HG03159 (cell line): ENCODE measurements at regions not wholly inside any gene's neighbourhood (a gene's known extent, or its start where the extent isn't known, plus 50 kb on each side); places are given as distances from the start of the nearest gene placed in this dataset.
"Not testable (repeated sequence)": the region's sequence is repeated elsewhere in the genome, so short reads cannot be mapped to it uniquely, and the experiment has no call there.

Source experiments
- ATAC-seq: cut with Tn5 transposase; IDR thresholded peaks from one replicate; pipeline ENCODE4 v1.9.1; 2021; ENCODE audit warnings: mild to moderate bottlenecking, moderate library complexity; ENCODE audit not compliant: unreplicated experiment

DNA sequence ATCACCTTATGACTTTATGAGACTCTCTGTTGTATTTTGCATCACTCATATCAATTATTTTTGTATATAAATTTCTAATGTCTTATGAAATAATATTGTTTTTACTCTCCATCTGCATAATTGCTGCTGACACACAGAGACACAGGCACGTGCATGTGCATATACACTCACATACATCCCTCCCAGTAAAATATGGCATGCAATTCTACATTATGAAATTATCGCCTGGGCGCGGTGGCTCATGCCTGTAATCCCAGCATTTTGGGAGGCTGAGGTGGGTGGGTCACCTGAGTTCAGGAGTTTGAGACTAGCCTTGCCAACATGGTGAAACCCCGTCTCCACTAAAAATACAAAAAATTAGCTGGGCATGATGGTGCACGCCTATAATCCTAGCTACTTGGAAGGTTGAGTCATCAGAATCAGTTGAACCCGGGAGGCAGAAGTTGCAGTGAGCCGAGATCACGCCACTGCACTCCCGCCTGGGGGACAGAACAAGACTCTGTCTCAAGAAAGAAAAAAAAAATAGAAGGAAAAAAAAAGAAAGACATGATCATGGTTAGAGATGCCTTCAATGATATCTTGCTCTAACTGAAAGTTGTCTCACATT is 96.7 kb upstream of the LUZP2 start:
- no peak for ATAC-seq

DNA sequence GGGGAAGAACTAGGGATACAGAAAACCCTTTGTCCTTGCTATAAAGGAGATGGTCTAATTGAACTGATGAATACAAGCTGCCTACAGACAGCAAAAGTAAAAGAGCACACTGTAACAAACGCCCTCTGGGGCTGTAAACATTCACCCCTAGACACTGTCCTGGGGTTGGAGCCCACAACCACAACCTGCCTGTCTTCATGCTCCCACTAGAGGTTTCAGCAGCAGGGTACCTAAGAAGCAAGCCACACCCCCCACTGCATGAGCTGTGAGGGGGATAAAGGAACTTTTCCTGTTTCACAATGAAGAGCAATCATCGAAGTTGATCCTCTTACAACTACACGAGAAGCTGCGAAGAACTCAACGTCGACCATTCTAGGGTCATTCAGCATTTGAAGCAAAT is 90.5 kb upstream of the LUZP2 start:
- ATAC-seq: no peak

DNA sequence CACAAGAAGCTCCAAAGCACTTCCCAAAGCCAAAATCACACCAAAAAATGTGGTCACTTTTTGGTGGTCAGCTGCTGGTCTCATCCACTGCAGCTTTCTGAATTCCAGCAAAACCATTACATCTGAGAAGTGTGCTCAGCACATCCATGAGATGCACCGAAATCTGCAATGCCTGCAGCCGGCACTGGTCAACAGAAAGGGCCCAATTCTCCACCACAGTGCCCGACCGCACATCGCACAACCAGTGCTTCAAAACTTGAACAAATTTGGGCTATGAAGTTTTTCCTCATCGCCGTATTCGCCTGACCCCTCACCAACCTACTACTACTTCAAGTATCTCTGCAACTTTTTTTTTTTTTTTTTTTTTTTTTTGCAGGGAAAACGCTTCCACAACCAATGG is 89.9 kb upstream of the LUZP2 start:
- no peak for ATAC-seq

DNA sequence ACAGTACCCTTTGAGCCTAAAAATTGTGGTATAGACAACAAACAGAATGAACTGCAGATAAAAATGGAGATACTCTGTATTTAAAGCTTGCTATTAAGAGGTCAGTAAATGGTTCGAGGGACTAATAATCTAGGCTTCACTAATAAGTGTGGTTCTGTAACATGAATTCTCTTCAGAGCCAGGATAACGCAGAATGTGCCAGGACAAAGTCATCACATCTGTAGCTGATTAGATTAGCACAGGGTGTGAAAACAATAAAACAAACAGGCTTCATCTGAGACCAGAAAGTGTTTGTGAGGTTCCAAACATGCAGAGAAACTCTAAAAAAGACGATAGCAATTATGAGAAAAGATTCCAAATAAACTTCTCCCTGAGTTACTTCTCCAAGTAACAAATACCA is 89.1 kb upstream of the LUZP2 start:
- ATAC-seq: no peak

DNA sequence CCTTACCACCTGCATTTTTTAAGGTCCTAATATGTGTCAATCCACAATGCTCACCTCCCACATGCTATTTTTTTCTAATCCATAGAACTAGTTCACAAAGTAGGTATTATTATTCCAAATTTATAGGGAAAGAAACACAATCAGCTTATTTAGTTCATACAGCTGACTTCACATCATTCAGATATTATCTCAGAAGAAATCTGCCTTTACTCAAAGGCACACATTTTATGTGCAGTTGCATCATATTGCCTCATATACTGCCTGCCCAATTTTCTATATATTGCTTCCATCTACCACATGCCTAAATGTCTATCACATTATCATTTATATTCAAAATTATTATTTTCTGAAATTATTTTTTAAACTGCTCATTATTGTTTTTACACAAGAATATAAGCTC is 88.7 kb upstream of the LUZP2 start:
- ATAC-seq: no peak

DNA sequence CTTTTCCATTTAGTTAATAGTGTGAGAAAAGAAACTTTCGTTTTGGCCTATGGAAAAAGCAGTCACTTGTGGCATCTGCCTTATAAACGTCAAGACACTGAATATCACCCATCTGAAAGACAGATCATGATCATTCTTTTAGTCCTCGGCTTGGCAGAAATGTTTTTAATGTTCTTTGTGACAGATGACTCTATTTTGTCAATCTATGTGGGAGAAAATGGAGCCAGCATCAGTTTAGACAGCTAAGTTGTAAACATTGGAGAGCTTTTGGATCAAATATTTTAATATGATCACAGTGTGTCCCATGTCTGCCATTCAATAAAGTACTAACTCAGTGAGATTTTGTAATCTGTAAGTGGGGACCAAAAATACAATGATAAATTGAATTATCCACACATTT is 85.1 kb upstream of the LUZP2 start:
- no peak for ATAC-seq

DNA sequence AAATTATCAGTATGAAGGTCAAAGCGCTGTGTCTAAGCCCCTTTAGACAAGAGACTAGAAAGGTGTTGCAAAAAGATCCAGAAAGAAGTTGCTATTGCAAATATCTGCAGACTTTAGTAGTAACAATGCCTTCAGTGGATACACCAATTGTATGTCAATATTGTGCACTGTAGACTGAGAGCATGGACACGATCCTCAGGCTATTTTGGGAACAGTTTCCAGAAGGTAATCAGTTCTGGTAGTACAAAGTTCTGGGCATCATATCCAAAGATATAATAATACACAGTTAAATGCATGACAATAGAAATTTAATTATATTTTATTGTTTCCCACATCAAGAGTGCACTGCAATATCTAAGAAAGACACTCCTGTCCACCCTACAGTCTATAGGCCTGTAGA is 84.1 kb upstream of the LUZP2 start:
- ATAC-seq: no peak

DNA sequence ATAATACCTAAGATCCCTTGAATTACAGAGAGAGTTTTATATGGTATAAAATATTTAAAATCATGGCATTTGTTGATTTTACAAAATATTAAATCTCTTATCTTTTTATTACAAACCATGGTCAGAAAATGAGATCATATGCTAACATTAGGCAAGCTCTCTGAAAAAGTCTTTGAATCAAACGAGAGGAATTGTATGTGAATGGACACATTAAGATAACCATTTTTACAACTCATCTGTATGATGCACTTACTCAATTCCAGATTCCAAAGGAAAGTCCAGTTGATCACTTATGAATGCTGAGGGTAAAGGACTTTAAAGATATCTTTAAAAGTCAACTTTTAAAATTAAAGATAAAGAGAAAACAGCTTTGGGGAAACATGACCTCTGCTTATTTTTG is 83.5 kb upstream of the LUZP2 start:
- ATAC-seq: no peak

DNA sequence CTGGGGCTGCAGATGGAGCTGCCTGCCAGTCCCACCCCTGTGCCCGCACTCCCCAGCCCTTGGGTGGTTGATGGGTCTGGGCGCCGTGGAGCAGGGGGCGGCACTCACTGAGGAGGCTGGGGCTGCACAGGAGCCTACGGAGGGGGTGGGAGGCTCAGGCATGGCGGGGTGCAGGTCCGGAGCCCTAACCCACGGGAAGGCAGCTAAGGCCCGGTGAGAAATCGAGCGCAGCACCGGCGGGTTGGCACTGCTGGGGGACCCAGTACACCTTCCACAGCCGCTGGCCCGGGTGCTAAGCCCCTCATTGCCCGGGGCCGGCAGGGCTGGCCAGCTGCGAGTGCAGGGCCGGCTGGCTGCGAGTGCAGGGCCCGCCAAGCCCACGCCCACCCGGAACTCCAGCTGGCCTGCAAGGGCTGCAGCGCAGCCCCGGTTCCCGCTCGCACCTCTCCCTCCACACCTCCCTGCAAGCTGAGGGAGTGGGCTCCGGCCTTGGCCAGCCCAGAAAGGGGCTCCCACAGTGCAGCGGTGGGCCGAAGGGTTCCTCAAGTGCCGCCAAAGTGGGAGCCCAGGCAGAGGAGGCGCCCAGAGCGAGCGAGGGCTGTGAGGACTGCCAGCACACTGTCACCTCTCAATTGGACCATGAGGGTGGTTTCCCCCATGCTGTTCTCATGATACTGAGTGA is 80.8 kb upstream of the LUZP2 start:
- not testable (repeated sequence) for ATAC-seq

GRCh38 chr11:24421766-24422165 is 75.1 kb upstream of the LUZP2 start:
- no peak for ATAC-seq

DNA sequence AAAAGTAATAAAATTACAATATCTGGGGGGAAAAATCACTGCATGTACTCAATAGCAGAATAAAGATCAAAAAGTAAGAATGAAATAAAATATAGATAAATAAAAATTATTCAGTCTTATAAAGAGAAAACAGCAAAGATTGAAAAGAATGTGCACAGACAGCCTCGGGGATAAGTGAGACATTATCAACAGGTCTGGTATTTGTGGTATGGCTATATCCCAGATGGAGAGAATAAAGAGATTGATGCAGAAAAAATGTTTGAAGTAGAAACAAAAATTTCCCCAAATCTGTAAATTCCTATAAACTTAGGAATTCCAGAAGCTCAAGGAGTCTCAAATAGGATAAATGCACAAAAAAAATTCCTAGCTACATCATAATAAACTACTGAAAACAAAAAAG is 74.5 kb upstream of the LUZP2 start:
- ATAC-seq: no peak

- no peak for ATAC-seq
These were observed 59.7 kb upstream of the LUZP2 start for GRCh38 chr11:24437123-24437522.
